ENCODE measurements at regions not wholly inside any gene's neighbourhood (a gene's known extent, or its start where the extent isn't known, plus 50 kb on each side); places are given as distances from the start of the nearest gene placed in this dataset.
"Not testable (repeated sequence)": the region's sequence is repeated elsewhere in the genome, so short reads cannot be mapped to it uniquely, and the experiment has no call there.

DNA sequence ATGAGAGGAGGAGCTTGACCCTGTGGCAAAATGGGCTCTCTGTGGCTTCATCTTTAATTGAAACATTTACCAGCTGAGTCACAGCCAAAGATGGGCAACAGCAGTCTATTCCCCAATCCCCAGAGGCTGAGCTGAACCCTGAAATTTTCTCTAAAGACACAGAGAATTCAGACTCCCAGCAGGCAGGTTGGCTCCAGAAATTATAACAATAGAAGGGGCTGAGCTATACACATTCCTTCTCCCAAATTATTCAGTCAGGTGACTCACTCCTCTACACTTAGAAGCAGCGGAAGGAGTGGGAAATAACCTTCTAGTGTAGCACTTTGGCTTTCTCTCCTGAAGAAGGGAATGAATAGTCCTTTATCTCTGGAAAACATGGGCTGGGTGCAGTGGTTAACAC is 264.3 kb upstream of the ARHGEF26 start:
- Histone ChIP-seq H3K9ac (no peak overlapping the region), H3K4me3 (no peak overlapping the region), H3K27ac (no peak overlapping the region), H3K4me2 (no peak overlapping the region), H3K79me2 (ENCODE audit: low read depth) (no peaks in the 10 kb centered on the region), H3K9me3 (ENCODE audit: low read depth) (no peaks in the 10 kb centered on the region), H3K36me3 (no peaks in the 10 kb centered on the region), H2AFZ (replicated peaks) (no peak overlapping the region), H4K20me1 (ENCODE audit: low read depth) (no peaks in the 10 kb centered on the region), H3F3A (ENCODE audit: low read depth) (no peaks in the 10 kb centered on the region), H3K4me1 (peaks cover 6% of the 10 kb centered on the region), H3K27me3 (no peaks in the 10 kb centered on the region)
- Mint-ChIP-seq H3K27ac (no peak overlapping the region), H3K36me3 (no peaks in the 10 kb centered on the region), H3K4me1 (peaks cover 14% of the 10 kb centered on the region), H3K4me3 (no peak overlapping the region), H3K27me3 (ENCODE audit: insufficient read depth, low read depth) (no peaks in the 10 kb centered on the region), H3K9me3 (no peaks in the 10 kb centered on the region)
- no peak for DNase-seq (ENCODE audit: low spot score)
- TF ChIP-seq EZH2 (IDR thresholded peaks at IDR 0.05): no peak
- no peak for TF ChIP-seq CTCF (IDR thresholded peaks at IDR 0.05)

DNA sequence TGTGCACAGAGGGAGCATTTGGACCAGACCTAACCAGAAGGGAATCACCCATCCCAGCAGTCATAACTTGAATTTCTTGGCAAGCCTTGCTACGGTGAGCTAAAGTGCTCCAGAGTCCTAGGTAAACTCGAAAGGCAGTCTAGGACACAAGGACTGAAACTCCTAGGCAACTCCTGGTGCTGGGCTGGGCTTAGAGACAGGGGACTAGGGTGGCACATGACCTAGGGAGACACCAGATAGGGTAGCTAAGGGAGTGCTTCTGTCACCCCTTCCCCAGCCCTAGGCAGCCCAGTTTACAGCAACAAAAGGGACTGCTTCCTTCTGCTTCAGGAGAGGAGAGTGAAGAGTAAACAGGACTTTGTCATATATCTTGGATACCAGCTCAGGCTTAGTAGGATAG is 256.4 kb upstream of the ARHGEF26 start:
- no peaks in the 10 kb centered on the region for H3K36me3 Mint-ChIP-seq
- no peaks in the 10 kb centered on the region for H3K4me1 ChIP-seq

GRCh38 chr3:153866901-153867300 is 254.3 kb upstream of the ARHGEF26 start:
- no peaks in the 10 kb centered on the region for H3K36me3 Mint-ChIP-seq
- Histone ChIP-seq H3K27me3 (no peaks in the 10 kb centered on the region), H3K9me3 (ENCODE audit: low read depth) (no peaks in the 10 kb centered on the region), H3K79me2 (ENCODE audit: low read depth) (no peaks in the 10 kb centered on the region), H3K9ac (no peak overlapping the region), H3K36me3 (no peaks in the 10 kb centered on the region), H3F3A (ENCODE audit: low read depth) (no peaks in the 10 kb centered on the region), H3K4me2 (no peak overlapping the region), H3K4me1 (no peaks in the 10 kb centered on the region), H4K20me1 (ENCODE audit: low read depth) (no peaks in the 10 kb centered on the region), H2AFZ (replicated peaks) (no peak overlapping the region), H3K4me3 (no peak overlapping the region), H3K27ac (no peak overlapping the region)
- no peak overlapping the region for H3K27ac Mint-ChIP-seq
- TF ChIP-seq EZH2phosphoT487 (IDR thresholded peaks at IDR 0.05): no peak
- no peak for TF ChIP-seq CTCF (IDR thresholded peaks at IDR 0.05)
- no peak for TF ChIP-seq EZH2 (IDR thresholded peaks at IDR 0.05)
- H3K27me3 Mint-ChIP-seq (ENCODE audit: insufficient read depth, low read depth): peaks cover 3% of the 10 kb centered on the region
- no peak for DNase-seq (ENCODE audit: low spot score)
- H3K4me1 Mint-ChIP-seq: no peaks in the 10 kb centered on the region
- H3K9me3 Mint-ChIP-seq: peaks cover 2% of the 10 kb centered on the region
- no peak overlapping the region for H3K4me3 Mint-ChIP-seq

More for the DNA sequence above, 256.4 kb upstream of the ARHGEF26 start:
- Histone ChIP-seq H4K20me1 (ENCODE audit: low read depth) (no peaks in the 10 kb centered on the region), H3K27me3 (no peaks in the 10 kb centered on the region), H3K4me3 (no peak overlapping the region), H3K9me3 (ENCODE audit: low read depth) (no peaks in the 10 kb centered on the region), H3K36me3 (no peaks in the 10 kb centered on the region), H3K27ac (no peak overlapping the region), H3K4me2 (no peak overlapping the region), H3K9ac (no peak overlapping the region), H3K79me2 (ENCODE audit: low read depth) (no peaks in the 10 kb centered on the region), H2AFZ (replicated peaks) (no peak overlapping the region), H3F3A (ENCODE audit: low read depth) (no peaks in the 10 kb centered on the region)
- no peak overlapping the region for H3K4me3 Mint-ChIP-seq
- H3K27me3 Mint-ChIP-seq (ENCODE audit: insufficient read depth, low read depth): peaks cover 3% of the 10 kb centered on the region
- H3K9me3 Mint-ChIP-seq: peaks cover 2% of the 10 kb centered on the region
- DNase-seq (ENCODE audit: low spot score): no peak
- no peaks in the 10 kb centered on the region for H3K4me1 Mint-ChIP-seq
- TF ChIP-seq EZH2phosphoT487 (IDR thresholded peaks at IDR 0.05) (no peak), EZH2 (IDR thresholded peaks at IDR 0.05) (no peak), CTCF (IDR thresholded peaks at IDR 0.05) (no peak)
- H3K27ac Mint-ChIP-seq: no peak overlapping the region

- not testable (repeated sequence) for H3K79me2 ChIP-seq (ENCODE audit: low read depth); H3K9me3 Mint-ChIP-seq; H4K20me1 ChIP-seq (ENCODE audit: low read depth); H3K4me2 ChIP-seq; H3K4me1 ChIP-seq; H3K4me3 Mint-ChIP-seq; H3K9me3 ChIP-seq (ENCODE audit: low read depth); H3K27me3 ChIP-seq; H3K27ac ChIP-seq; H3K9ac ChIP-seq; H3K27ac Mint-ChIP-seq; H3K27me3 Mint-ChIP-seq (ENCODE audit: insufficient read depth, low read depth); DNase-seq (ENCODE audit: low spot score); H3K4me1 Mint-ChIP-seq; H3K36me3 Mint-ChIP-seq; H2AFZ ChIP-seq (replicated peaks); H3K36me3 ChIP-seq; H3K4me3 ChIP-seq; H3F3A ChIP-seq (ENCODE audit: low read depth)
Measured at GRCh38 chr3:153874348-153874747, 246.8 kb upstream of the ARHGEF26 start.
